GM12878 (cell line): ENCODE measurements at regions not wholly inside any gene's neighbourhood (a gene's known extent, or its start where the extent isn't known, plus 50 kb on each side); places are given as distances from the start of the nearest gene placed in this dataset.

Source experiments
- ATAC-seq: fragments of 200-7000 bp; cut with Tn5 transposase; 3 replicates; pipeline ENCODE4 v1.9.1; 2020; ENCODE audit warnings: mild to moderate bottlenecking, moderate library complexity
- BruUV-seq: library from RNA; stranded (reverse); fragments of 400-500 nt; replicated peaks from 2 replicates; lab custom pipeline; 2021; lab: Mats Ljungman, UMichigan
- CTCF ChIA-PET: fragments of 300-600 bp; sonication (Branson Sonifier 250); formaldehyde crosslinking; extraction: SDS; loops from one replicate; lab custom pipeline; 2021; ENCODE audit warnings: inconsistent platforms; lab: Yijun Ruan, JAX
- POLR2A ChIA-PET: fragments of 350-600 bp; formaldehyde crosslinking; extraction: SDS; loops from one replicate; lab custom pipeline; 2021; ENCODE audit warnings: inconsistent platforms; lab: Charles Lee
- RAD21 ChIA-PET: fragments of 300-600 bp; sonication (Branson Sonifier 250); formaldehyde crosslinking; loops from one replicate; lab custom pipeline; 2023; ENCODE audit warnings: antibody characterized with exemption; ENCODE audit not compliant: unreplicated experiment; lab: Charles Lee
- SMC1A ChIA-PET: fragments of 300-600 bp; sonication (Branson Sonifier 250); formaldehyde crosslinking; loops from one replicate; lab custom pipeline; 2023; ENCODE audit not compliant: unreplicated experiment, uncharacterized antibody; lab: Charles Lee
- DNase-seq: peaks from one replicate; pipeline ENCODE4 v3.0.0-alpha.2; 2011; ENCODE audit warnings: low read depth, low spot score
- FAIRE-seq: peaks from 3 replicates; lab custom pipeline; 2011; peaks lifted over from hg19 to GRCh38; lab: Jason Lieb, UNC
- H2AFZ ChIP-seq: 2 replicates; pipeline ENCODE4 v1.6.0; 2011; ENCODE audit warnings: low read depth, low read length, control low read depth; ENCODE audit not compliant: control insufficient read depth
- H3K27ac ChIP-seq: 2 replicates; pipeline ENCODE4 v1.5.1; 2011; ENCODE audit warnings: control low read depth; ENCODE audit not compliant: control insufficient read depth, insufficient read depth
- H3K27me3 ChIP-seq, 2 experiments: replicated peaks in 1 of 2; 2 replicates each; pipeline versions ENCODE4 v1.6.0 to v1.6.1; 2011; ENCODE audit warnings: low read length in 1 of 2; ENCODE audit not compliant: control insufficient read depth in 2 of 2, insufficient read depth in 2 of 2
- H3K36me3 ChIP-seq, 2 experiments: 2 replicates each; pipeline ENCODE4 v1.5.1; 2011; ENCODE audit warnings: low read length in 1 of 2; ENCODE audit not compliant: control insufficient read depth in 2 of 2, insufficient read depth in 2 of 2
- H3K4me1 ChIP-seq: 2 replicates; pipeline ENCODE4 v1.6.1; 2011; ENCODE audit warnings: mild to moderate bottlenecking, low read length, moderate library complexity, mixed read lengths; ENCODE audit not compliant: control insufficient read depth, insufficient read depth
- H3K4me2 ChIP-seq: 2 replicates; pipeline ENCODE4 v1.6.0; 2011; ENCODE audit warnings: control low read depth; ENCODE audit not compliant: control insufficient read depth, insufficient read depth
- H3K4me3 ChIP-seq: fragments of 200-600 bp; sonication (generic); 2 replicates; pipeline ENCODE4 v1.5.1; 2016
- H3K79me2 ChIP-seq: 2 replicates; pipeline ENCODE4 v1.6.0; 2011; ENCODE audit warnings: low read length; ENCODE audit not compliant: control insufficient read depth, insufficient read depth
- H3K9ac ChIP-seq: 2 replicates; pipeline ENCODE4 v1.8.0; 2011; ENCODE audit warnings: low read length, control low read depth, mixed read lengths; ENCODE audit not compliant: control insufficient read depth, insufficient read depth
- H3K9me3 ChIP-seq: replicated peaks from 3 replicates; pipeline ENCODE4 v1.5.1; 2011; ENCODE audit warnings: mild to moderate bottlenecking, low read length; ENCODE audit not compliant: control insufficient read depth, insufficient read depth
- H4K20me1 ChIP-seq: 2 replicates; pipeline ENCODE4 v1.6.0; 2011; ENCODE audit not compliant: control insufficient read depth, insufficient read depth
- BRCA1 ChIP-seq: IDR thresholded peaks from 2 replicates; pipeline ENCODE4 v1.6.1; 2011; ENCODE audit warnings: low read depth, low read length, improper control_type of control experiment
- EED ChIP-seq: sonication (generic); IDR thresholded peaks from 2 replicates; pipeline ENCODE4 v1.6.1; 2016; ENCODE audit warnings: antibody characterized with exemption, low read depth
- MEF2A ChIP-seq: IDR thresholded peaks from 2 replicates; pipeline ENCODE4 v1.6.1; 2011; ENCODE audit warnings: low read depth, mild to moderate bottlenecking, low read length, moderate library complexity; ENCODE audit not compliant: insufficient read depth
- ZBTB11 ChIP-seq: fragments of 450-650 bp; formaldehyde crosslinking; IDR thresholded peaks from 2 replicates; pipeline ENCODE4 v1.5.0; 2022; ENCODE audit warnings: mild to moderate bottlenecking, missing genetic modification characterization
- WGBS: methylation state at CpG from one replicate; pipeline ENCODE4 v1.1.6; 2016; ENCODE audit warnings: low lambda C conversion rate; ENCODE audit not compliant: insufficient replicate concordance, insufficient coverage; ENCODE audit errors: missing lambda C conversion rate; 5-methylcytosine and 5-hydroxymethylcytosine counted together
- in situ Hi-C: fragments of 300-500 bp; cut with MboI; formaldehyde crosslinking; loops from 9 replicates; pipeline ENCODE4 v1.14.3; 2018; ENCODE audit warnings: mixed read lengths
- intact Hi-C: fragments of 100-400 bp; cut with micrococcal nuclease; formaldehyde crosslinking; loops from one replicate; pipeline ENCODE4 v1.14.2; 2022; ENCODE audit not compliant: unreplicated experiment

- TF ChIP-seq ZBTB11 (CRISPR knock-in tag) (no peak), MEF2A (no peak)
- TF ChIP-seq, all 136 proteins: peak for 0
Measured at GRCh38 chr12:130254461-130255276, 83.0 kb upstream of the PIWIL1 start (continued).

- no peaks in the 10 kb centered on the region for H3K4me1 ChIP-seq
- no peaks in the 10 kb centered on the region for H3K36me3 ChIP-seq
- DNase-seq (no peak), FAIRE-seq (no peak), ATAC-seq (no peak)
- H3K4me2 ChIP-seq = no peak overlapping the region
- H3K27me3 ChIP-seq = no peaks in the 10 kb centered on the region
- WGBS = 6% methylated on average over 10 of the region's 10 CpGs
- H3K4me3 ChIP-seq = no peak overlapping the region
- in situ Hi-C loops (no loop called here), intact Hi-C loops (no loop called here)
- no peaks in the 10 kb centered on the region for H3K79me2 ChIP-seq
- POLR2A ChIA-PET = no interaction called here
- H3K9me3 ChIP-seq = no peaks in the 10 kb centered on the region
- H4K20me1 ChIP-seq = no peaks in the 10 kb centered on the region
- RAD21 ChIA-PET = no interaction called here
- no peak for TF ChIP-seq EED
- no peak for TF ChIP-seq BRCA1
- no TSS peak for BruUV-seq
- CTCF ChIA-PET = no interaction called here
- SMC1A ChIA-PET = no interaction called here
- H3K9ac ChIP-seq = no peak overlapping the region
- H3K27ac ChIP-seq = no peak overlapping the region
- H2AFZ ChIP-seq = no peak overlapping the region
Measured at GRCh38 chr12:130258863-130259262, 78.8 kb upstream of the PIWIL1 start.
